GM23338 (cell line): ENCODE measurements at regions not wholly inside any gene's neighbourhood (a gene's known extent, or its start where the extent isn't known, plus 50 kb on each side); places are given as distances from the start of the nearest gene placed in this dataset.
"Not testable (repeated sequence)": the region's sequence is repeated elsewhere in the genome, so short reads cannot be mapped to it uniquely, and the experiment has no call there.

Experiments used
- ATAC-seq: fragments of 200-7000 bp; cut with Tn5 transposase; 3 replicates; pipeline ENCODE4 v1.9.1; 2020
- DNase-seq: peaks from one replicate; pipeline ENCODE4 v3.0.0-alpha.2; 2015; ENCODE audit warnings: low spot score
- H2AFZ ChIP-seq: fragments of 200-600 bp; sonication (generic); 2 replicates; pipeline ENCODE4 v1.8.0; 2016; ENCODE audit warnings: antibody characterized with exemption, mild to moderate bottlenecking, moderate library complexity
- H3F3A ChIP-seq: fragments of 200-600 bp; sonication (generic); replicated peaks from 2 replicates; pipeline ENCODE4 v1.8.0; 2017; ENCODE audit warnings: antibody characterized with exemption, mixed run types, low read depth
- H3K27ac ChIP-seq: fragments of 200-600 bp; sonication (generic); 2 replicates; pipeline ENCODE4 v1.6.1; 2016; ENCODE audit warnings: low read depth
- H3K27me3 ChIP-seq: fragments of 200-600 bp; sonication (generic); 2 replicates; pipeline ENCODE4 v1.8.0; 2016; ENCODE audit warnings: mild to moderate bottlenecking, mixed run types, moderate library complexity; ENCODE audit not compliant: insufficient read depth
- H3K36me3 ChIP-seq: fragments of 200-600 bp; sonication (generic); 2 replicates; pipeline ENCODE4 v1.8.0; 2016; ENCODE audit warnings: mild to moderate bottlenecking; ENCODE audit not compliant: insufficient read depth
- H3K4me1 ChIP-seq: fragments of 200-600 bp; sonication (generic); 2 replicates; pipeline ENCODE4 v1.8.0; 2016; ENCODE audit warnings: mild to moderate bottlenecking, moderate library complexity; ENCODE audit not compliant: insufficient read depth
- H3K4me2 ChIP-seq: fragments of 200-600 bp; sonication (generic); 2 replicates; pipeline ENCODE4 v1.7.1; 2017; ENCODE audit warnings: mixed run types
- H3K4me3 ChIP-seq: fragments of 200-600 bp; sonication (generic); 2 replicates; pipeline ENCODE4 v1.6.1; 2016; ENCODE audit warnings: mixed run types
- H3K79me2 ChIP-seq: fragments of 200-600 bp; sonication (generic); replicated peaks from 2 replicates; pipeline ENCODE4 v1.8.0; 2017; ENCODE audit warnings: mild to moderate bottlenecking; ENCODE audit not compliant: insufficient read depth
- H3K9me2 ChIP-seq: fragments of 200-600 bp; sonication (generic); 2 replicates; pipeline ENCODE4 v1.8.0; 2017; ENCODE audit not compliant: insufficient read depth
- H4K20me1 ChIP-seq: fragments of 200-600 bp; sonication (generic); replicated peaks from 2 replicates; pipeline ENCODE4 v1.8.0; 2017; ENCODE audit warnings: mild to moderate bottlenecking; ENCODE audit not compliant: insufficient read depth
- H3K27ac Mint-ChIP-seq: 2 replicates; pipeline ENCODE4 v1.8.0; 2020; ENCODE audit warnings: inconsistent platforms, mild to moderate bottlenecking, moderate library complexity, mixed read lengths
- H3K27me3 Mint-ChIP-seq: 3 replicates; pipeline ENCODE4 v1.8.0; 2022; ENCODE audit warnings: low read depth, mild to moderate bottlenecking, moderate library complexity, mixed read lengths, inconsistent platforms; ENCODE audit not compliant: insufficient read depth, poor library complexity
- H3K36me3 Mint-ChIP-seq: 3 replicates; pipeline ENCODE4 v1.8.0; 2021; ENCODE audit warnings: low read depth, mild to moderate bottlenecking, inconsistent platforms, moderate library complexity, mixed read lengths
- H3K4me1 Mint-ChIP-seq: 3 replicates; pipeline ENCODE4 v1.8.0; 2020; ENCODE audit warnings: mild to moderate bottlenecking, inconsistent platforms, mixed read lengths
- H3K4me3 Mint-ChIP-seq: 3 replicates; pipeline ENCODE4 v1.8.0; 2021; ENCODE audit warnings: moderate library complexity, mild to moderate bottlenecking, inconsistent platforms, mixed read lengths
- H3K9me3 Mint-ChIP-seq: 3 replicates; pipeline ENCODE4 v1.8.0; 2020; ENCODE audit warnings: moderate library complexity, mild to moderate bottlenecking, inconsistent platforms, mixed read lengths
- CTCF ChIP-seq, 2 experiments: fragments of 200-600 bp in 1 of 2; sonication (generic) in 1 of 2; conservative IDR thresholded peaks; 2 replicates each; pipeline versions ENCODE4 v1.5.1 to v1.6.1; 2016 to 2017; ENCODE audit warnings: antibody characterized with exemption in 2 of 2, low read depth in 2 of 2, mild to moderate bottlenecking in 2 of 2, moderate library complexity in 1 of 2

- H3K9me2 ChIP-seq, H2AFZ ChIP-seq, H3K36me3 Mint-ChIP-seq, H3K4me1 ChIP-seq, H3K27ac Mint-ChIP-seq, ATAC-seq, H3K27ac ChIP-seq, H3K4me3 Mint-ChIP-seq, H3K4me3 ChIP-seq, H3K4me1 Mint-ChIP-seq, H3F3A ChIP-seq, H3K36me3 ChIP-seq, H3K27me3 Mint-ChIP-seq, H3K27me3 ChIP-seq, H4K20me1 ChIP-seq, DNase-seq, H3K4me2 ChIP-seq, H3K79me2 ChIP-seq: not testable (repeated sequence)
- peaks cover 19% of the 10 kb centered on the region for H3K9me3 Mint-ChIP-seq
Measured at GRCh38 chr2:131818267-131818973, 290.7 kb downstream of the CCDC74A start.

- H4K20me1 ChIP-seq, H2AFZ ChIP-seq, H3K27ac Mint-ChIP-seq, H3K36me3 Mint-ChIP-seq, H3F3A ChIP-seq, H3K9me2 ChIP-seq, H3K4me3 Mint-ChIP-seq, H3K79me2 ChIP-seq, H3K27me3 ChIP-seq, H3K4me3 ChIP-seq, H3K36me3 ChIP-seq, H3K27me3 Mint-ChIP-seq, H3K4me1 ChIP-seq, ATAC-seq, H3K27ac ChIP-seq, H3K4me2 ChIP-seq, H3K4me1 Mint-ChIP-seq: not testable (repeated sequence)
- DNase-seq = peak; percentile 3
- TF ChIP-seq CTCF (conservative IDR thresholded peaks at IDR 0.05; ENCODE audit: low read depth in 2 of 2) = peak; percentile 30 to 58
- peaks cover 19% of the 10 kb centered on the region for H3K9me3 Mint-ChIP-seq
Measured at GRCh38 chr2:131822237-131822721, 294.6 kb downstream of the CCDC74A start.

- DNase-seq, ATAC-seq, H3K4me1 ChIP-seq, H3K9me2 ChIP-seq, H3K27me3 Mint-ChIP-seq, H3K36me3 ChIP-seq, H3K4me3 ChIP-seq, H3K27me3 ChIP-seq, H3K4me3 Mint-ChIP-seq, H3K4me2 ChIP-seq, H3F3A ChIP-seq, H3K79me2 ChIP-seq, H3K27ac Mint-ChIP-seq, H3K36me3 Mint-ChIP-seq, H4K20me1 ChIP-seq, H3K4me1 Mint-ChIP-seq, H3K27ac ChIP-seq, H2AFZ ChIP-seq: not testable (repeated sequence)
- H3K9me3 Mint-ChIP-seq = peaks cover 15% of the 10 kb centered on the region
Measured at GRCh38 chr2:131823058-131823457, 295.4 kb downstream of the CCDC74A start.

- not testable (repeated sequence) for H3K79me2 ChIP-seq, H3K4me3 Mint-ChIP-seq, ATAC-seq, H3K27ac ChIP-seq, DNase-seq, H3F3A ChIP-seq, H3K27me3 ChIP-seq, H3K4me3 ChIP-seq, H3K36me3 ChIP-seq, H3K4me1 Mint-ChIP-seq, H3K4me2 ChIP-seq, H2AFZ ChIP-seq, H3K27ac Mint-ChIP-seq, H3K9me3 Mint-ChIP-seq, H3K9me2 ChIP-seq, H4K20me1 ChIP-seq, H3K27me3 Mint-ChIP-seq, H3K4me1 ChIP-seq, H3K36me3 Mint-ChIP-seq
Measured at GRCh38 chr2:131824986-131825385, 297.3 kb downstream of the CCDC74A start.
